Transverse colon (tissue), 4 donors: ENCODE measurements at regions not wholly inside any gene's neighbourhood (a gene's known extent, or its start where the extent isn't known, plus 50 kb on each side); places are given as distances from the start of the nearest gene placed in this dataset.

Source experiments
- POLR2A ChIP-seq: fragments of 450-650 bp; IDR thresholded peaks from one replicate; pipeline ENCODE4 v1.6.1; 2016; ENCODE audit warnings: antibody characterized with exemption, mild to moderate bottlenecking, moderate library complexity
- POLR2AphosphoS5 ChIP-seq, 3 donors: sonication (generic); formaldehyde crosslinking; IDR thresholded peaks; one replicate each; pipeline ENCODE4 v1.6.1; 2016; ENCODE audit warnings: antibody characterized with exemption in 3 of 3
- TF ChIP-seq, protein P1 (sequence below), 5 experiments: fragments of 200-600 bp in 3 of 5; fragments of 450-650 bp in 2 of 5; sonication (generic) in 3 of 5; IDR thresholded peaks; 1 replicate in 2 of 5; 2 replicates in 3 of 5; pipeline ENCODE4 v1.5.1; 2016 to 2017; ENCODE audit warnings: antibody characterized with exemption in 5 of 5, inconsistent platforms in 3 of 5, mild to moderate bottlenecking in 2 of 5, moderate library complexity in 1 of 5

DNA sequence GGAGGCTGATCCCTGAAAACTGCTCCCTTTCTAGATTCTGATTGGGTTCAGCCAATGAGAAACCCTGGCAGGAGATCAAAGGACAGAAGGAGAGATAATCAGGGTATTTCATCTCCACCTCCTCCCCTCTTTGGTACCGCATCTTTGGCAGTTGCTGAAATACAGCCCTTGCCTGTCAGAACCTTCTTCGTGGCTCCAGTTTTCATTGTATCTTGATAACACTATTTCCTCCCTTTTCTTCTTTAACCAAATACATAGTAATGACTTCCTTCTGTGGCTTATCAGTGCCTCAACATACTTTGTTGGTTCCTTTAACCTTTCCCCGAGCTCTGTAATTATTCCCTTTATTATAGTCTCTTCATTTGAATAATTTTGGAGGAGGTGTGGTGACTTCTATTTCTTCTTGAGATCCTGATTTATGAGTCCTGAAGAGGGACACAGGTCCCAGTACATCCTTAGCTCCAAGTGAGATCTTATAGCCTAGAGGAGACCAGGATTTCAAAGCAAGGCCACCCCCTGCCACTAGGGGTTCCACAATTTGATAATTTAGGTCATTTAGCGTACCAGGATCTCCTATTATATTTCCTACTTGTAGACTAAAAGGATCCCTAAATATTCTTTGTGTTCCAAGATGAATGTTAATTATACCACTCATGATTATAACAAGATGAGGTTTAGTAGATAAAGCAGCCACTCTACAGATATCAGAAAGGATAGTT lies 98.0 kb downstream of the EDNRB start:
- TF ChIP-seq, protein P1, sequence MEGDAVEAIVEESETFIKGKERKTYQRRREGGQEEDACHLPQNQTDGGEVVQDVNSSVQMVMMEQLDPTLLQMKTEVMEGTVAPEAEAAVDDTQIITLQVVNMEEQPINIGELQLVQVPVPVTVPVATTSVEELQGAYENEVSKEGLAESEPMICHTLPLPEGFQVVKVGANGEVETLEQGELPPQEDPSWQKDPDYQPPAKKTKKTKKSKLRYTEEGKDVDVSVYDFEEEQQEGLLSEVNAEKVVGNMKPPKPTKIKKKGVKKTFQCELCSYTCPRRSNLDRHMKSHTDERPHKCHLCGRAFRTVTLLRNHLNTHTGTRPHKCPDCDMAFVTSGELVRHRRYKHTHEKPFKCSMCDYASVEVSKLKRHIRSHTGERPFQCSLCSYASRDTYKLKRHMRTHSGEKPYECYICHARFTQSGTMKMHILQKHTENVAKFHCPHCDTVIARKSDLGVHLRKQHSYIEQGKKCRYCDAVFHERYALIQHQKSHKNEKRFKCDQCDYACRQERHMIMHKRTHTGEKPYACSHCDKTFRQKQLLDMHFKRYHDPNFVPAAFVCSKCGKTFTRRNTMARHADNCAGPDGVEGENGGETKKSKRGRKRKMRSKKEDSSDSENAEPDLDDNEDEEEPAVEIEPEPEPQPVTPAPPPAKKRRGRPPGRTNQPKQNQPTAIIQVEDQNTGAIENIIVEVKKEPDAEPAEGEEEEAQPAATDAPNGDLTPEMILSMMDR (IDR thresholded peaks at IDR 0.05): no peak
- TF ChIP-seq POLR2AphosphoS5 (IDR thresholded peaks at IDR 0.05): no peak
- no peak for TF ChIP-seq POLR2A
